ENCODE measurements at regions not wholly inside any gene's neighbourhood (a gene's known extent, or its start where the extent isn't known, plus 50 kb on each side); places are given as distances from the start of the nearest gene placed in this dataset.
"Not testable (repeated sequence)": the region's sequence is repeated elsewhere in the genome, so short reads cannot be mapped to it uniquely, and the experiment has no call there.

DNA sequence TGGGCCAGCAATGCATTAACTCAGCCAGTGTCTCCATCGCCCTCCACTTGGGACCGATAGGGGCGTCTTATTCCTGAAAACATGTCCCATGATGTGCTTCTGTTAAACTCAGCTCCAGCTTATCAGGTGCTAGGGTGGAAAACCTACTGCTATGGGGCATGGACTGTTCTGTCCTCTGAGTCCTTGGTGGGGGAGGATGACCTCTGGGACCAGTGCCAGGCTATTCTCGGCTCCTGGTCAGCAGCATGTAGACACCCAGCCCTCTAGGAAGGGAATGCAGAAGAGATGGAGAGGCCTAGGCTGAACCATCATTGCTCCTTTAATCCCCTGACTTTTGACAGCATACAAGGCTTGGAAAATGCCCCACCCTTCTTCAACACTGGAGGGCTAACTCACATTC, 486.2 kb downstream of the MED13L start:
- no peaks in the 10 kb centered on the region for H3K4me1 ChIP-seq (ENCODE audit: control insufficient read depth in 5 of 5, insufficient read depth in 5 of 5, low read length in 5 of 5)
- H3K9me3 ChIP-seq (ENCODE audit: control insufficient read depth in 4 of 4, insufficient read depth in 3 of 4, low read length in 3 of 4), result peaks cover 0 to 2% (median 0%) of the 10 kb centered on the region in 4 donors
- WGBS, 2 donors, result 85 to 86% methylated on average over 4 of the region's 4 CpGs
- H3K4me3 ChIP-seq, result no peak overlapping the region
- DNase-seq, result no peak
- TF ChIP-seq, protein P1, sequence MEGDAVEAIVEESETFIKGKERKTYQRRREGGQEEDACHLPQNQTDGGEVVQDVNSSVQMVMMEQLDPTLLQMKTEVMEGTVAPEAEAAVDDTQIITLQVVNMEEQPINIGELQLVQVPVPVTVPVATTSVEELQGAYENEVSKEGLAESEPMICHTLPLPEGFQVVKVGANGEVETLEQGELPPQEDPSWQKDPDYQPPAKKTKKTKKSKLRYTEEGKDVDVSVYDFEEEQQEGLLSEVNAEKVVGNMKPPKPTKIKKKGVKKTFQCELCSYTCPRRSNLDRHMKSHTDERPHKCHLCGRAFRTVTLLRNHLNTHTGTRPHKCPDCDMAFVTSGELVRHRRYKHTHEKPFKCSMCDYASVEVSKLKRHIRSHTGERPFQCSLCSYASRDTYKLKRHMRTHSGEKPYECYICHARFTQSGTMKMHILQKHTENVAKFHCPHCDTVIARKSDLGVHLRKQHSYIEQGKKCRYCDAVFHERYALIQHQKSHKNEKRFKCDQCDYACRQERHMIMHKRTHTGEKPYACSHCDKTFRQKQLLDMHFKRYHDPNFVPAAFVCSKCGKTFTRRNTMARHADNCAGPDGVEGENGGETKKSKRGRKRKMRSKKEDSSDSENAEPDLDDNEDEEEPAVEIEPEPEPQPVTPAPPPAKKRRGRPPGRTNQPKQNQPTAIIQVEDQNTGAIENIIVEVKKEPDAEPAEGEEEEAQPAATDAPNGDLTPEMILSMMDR (IDR thresholded peaks at IDR 0.05; ENCODE audit: control extremely low read depth, extremely low read depth), result no peak
- H3K9ac ChIP-seq (ENCODE audit: insufficient read depth in 1 of 2, low read length in 2 of 2), result no peak overlapping the region
- peaks cover 0 to 3% (median 0%) of the 10 kb centered on the region in 3 donors for H3K27me3 ChIP-seq (ENCODE audit: control insufficient read depth in 3 of 3, insufficient read depth in 3 of 3, low read length in 2 of 3)
- no peak for ATAC-seq (ENCODE audit: insufficient read depth, low FRiP score)
- H3K36me3 ChIP-seq (ENCODE audit: control insufficient read depth in 4 of 4, insufficient read depth in 4 of 4, low read length in 4 of 4), result no peaks in the 10 kb centered on the region
- H3K27ac ChIP-seq (ENCODE audit: low read depth in 1 of 2, low read length in 1 of 2), result no peak overlapping the region

DNA sequence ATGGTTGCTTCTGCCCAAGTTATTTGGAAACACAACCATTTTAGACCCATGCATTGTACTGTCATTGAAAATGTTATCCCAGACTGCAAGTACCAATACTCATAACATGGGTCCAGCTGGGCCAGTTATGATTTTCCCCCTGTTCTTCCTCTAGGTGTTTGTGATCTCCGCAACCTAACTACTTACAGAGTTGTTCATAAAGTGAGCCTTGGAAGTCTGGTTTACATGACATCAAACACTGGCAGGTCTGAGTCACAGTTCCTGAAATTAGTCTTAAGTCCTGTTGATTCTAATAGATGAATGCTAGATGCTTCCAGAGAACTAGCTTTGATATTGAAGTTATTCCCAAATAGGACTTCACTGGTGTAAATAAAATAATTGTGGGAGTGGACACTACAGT, 487.0 kb downstream of the MED13L start:
- ATAC-seq (ENCODE audit: insufficient read depth, low FRiP score), result no peak
- WGBS, 2 donors, result 93 to 100% methylated on average over 1 of the region's 1 CpG
- TF ChIP-seq, protein P1 (IDR thresholded peaks at IDR 0.05; ENCODE audit: control extremely low read depth, extremely low read depth), result no peak

GRCh38 chr12:115786490-115786889, 491.0 kb downstream of the MED13L start:
- H3K4me1 ChIP-seq (ENCODE audit: control insufficient read depth in 5 of 5, insufficient read depth in 5 of 5, low read length in 5 of 5); H3K27me3 ChIP-seq (ENCODE audit: control insufficient read depth in 3 of 3, insufficient read depth in 3 of 3, low read length in 2 of 3); H3K4me3 ChIP-seq; H3K9ac ChIP-seq (ENCODE audit: insufficient read depth in 1 of 2, low read length in 2 of 2); H3K27ac ChIP-seq (ENCODE audit: low read depth in 1 of 2, low read length in 1 of 2); H3K36me3 ChIP-seq (ENCODE audit: control insufficient read depth in 4 of 4, insufficient read depth in 4 of 4, low read length in 4 of 4); H3K9me3 ChIP-seq (ENCODE audit: control insufficient read depth in 4 of 4, insufficient read depth in 3 of 4, low read length in 3 of 4); DNase-seq; ATAC-seq (ENCODE audit: insufficient read depth, low FRiP score): not testable (repeated sequence)
- 79 to 97% methylated on average over 3 of the region's 3 CpGs for WGBS, 2 donors

More for the DNA sequence above, 487.0 kb downstream of the MED13L start:
- no peaks in the 10 kb centered on the region for H3K4me1 ChIP-seq (ENCODE audit: control insufficient read depth in 5 of 5, insufficient read depth in 5 of 5, low read length in 5 of 5)
- no peaks in the 10 kb centered on the region for H3K36me3 ChIP-seq (ENCODE audit: control insufficient read depth in 4 of 4, insufficient read depth in 4 of 4, low read length in 4 of 4)
- H3K9ac ChIP-seq (ENCODE audit: insufficient read depth in 1 of 2, low read length in 2 of 2), result no peak overlapping the region
- no peak overlapping the region for H3K4me3 ChIP-seq
- peaks cover 0 to 3% (median 0%) of the 10 kb centered on the region in 3 donors for H3K27me3 ChIP-seq (ENCODE audit: control insufficient read depth in 3 of 3, insufficient read depth in 3 of 3, low read length in 2 of 3)
- no peak for DNase-seq
- peaks cover 0 to 2% (median 0%) of the 10 kb centered on the region in 4 donors for H3K9me3 ChIP-seq (ENCODE audit: control insufficient read depth in 4 of 4, insufficient read depth in 3 of 4, low read length in 3 of 4)
- no peak overlapping the region for H3K27ac ChIP-seq (ENCODE audit: low read depth in 1 of 2, low read length in 1 of 2)

- Histone ChIP-seq H3K36me3 (ENCODE audit: control insufficient read depth in 4 of 4, insufficient read depth in 4 of 4, low read length in 4 of 4) (no peaks in the 10 kb centered on the region), H3K9me3 (ENCODE audit: control insufficient read depth in 4 of 4, insufficient read depth in 3 of 4, low read length in 3 of 4) (no peaks in the 10 kb centered on the region), H3K4me3 (no peak overlapping the region), H3K27me3 (ENCODE audit: control insufficient read depth in 3 of 3, insufficient read depth in 3 of 3, low read length in 2 of 3) (peaks cover 0 to 3% (median 0%) of the 10 kb centered on the region in 3 donors), H3K4me1 (ENCODE audit: control insufficient read depth in 5 of 5, insufficient read depth in 5 of 5, low read length in 5 of 5) (no peaks in the 10 kb centered on the region), H3K9ac (ENCODE audit: insufficient read depth in 1 of 2, low read length in 2 of 2) (no peak overlapping the region), H3K27ac (ENCODE audit: low read depth in 1 of 2, low read length in 1 of 2) (no peak overlapping the region)
- no peak for DNase-seq
- no peak for ATAC-seq (ENCODE audit: insufficient read depth, low FRiP score)
- WGBS, 2 donors, result 90 to 91% methylated on average over 3 of the region's 3 CpGs
- TF ChIP-seq, protein P1 (IDR thresholded peaks at IDR 0.05; ENCODE audit: control extremely low read depth, extremely low read depth), result no peak
These were observed 491.9 kb downstream of the MED13L start for GRCh38 chr12:115785548-115785947.
